ENCODE measurements at regions not wholly inside any gene's neighbourhood (a gene's known extent, or its start where the extent isn't known, plus 50 kb on each side); places are given as distances from the start of the nearest gene placed in this dataset.

DNA sequence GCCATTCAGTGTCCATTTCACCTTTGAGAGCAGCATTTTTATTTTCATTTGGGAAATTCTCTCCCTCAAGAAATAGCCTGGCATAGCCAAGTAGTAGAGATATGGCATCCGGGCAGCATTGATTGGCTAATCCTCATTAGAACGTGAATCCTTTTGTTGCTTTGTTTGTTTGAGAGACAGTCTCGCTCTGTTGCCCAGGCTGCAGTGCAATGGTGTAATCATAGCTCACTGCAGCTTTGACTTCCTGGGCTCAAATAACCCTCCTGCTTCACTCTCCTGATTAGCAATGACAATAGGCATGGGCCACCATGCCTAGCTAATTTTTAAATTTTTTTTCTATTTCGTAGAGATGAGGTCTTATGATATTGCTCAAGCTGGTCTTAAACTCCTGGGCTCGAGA, 1174.9 kb upstream of the AUTS2 start:
- DNase-seq (ENCODE audit: low read depth): no peak
- no peak overlapping the region for H3K4me3 ChIP-seq (ENCODE audit: low read depth, low read length)
- TF ChIP-seq, protein P1, sequence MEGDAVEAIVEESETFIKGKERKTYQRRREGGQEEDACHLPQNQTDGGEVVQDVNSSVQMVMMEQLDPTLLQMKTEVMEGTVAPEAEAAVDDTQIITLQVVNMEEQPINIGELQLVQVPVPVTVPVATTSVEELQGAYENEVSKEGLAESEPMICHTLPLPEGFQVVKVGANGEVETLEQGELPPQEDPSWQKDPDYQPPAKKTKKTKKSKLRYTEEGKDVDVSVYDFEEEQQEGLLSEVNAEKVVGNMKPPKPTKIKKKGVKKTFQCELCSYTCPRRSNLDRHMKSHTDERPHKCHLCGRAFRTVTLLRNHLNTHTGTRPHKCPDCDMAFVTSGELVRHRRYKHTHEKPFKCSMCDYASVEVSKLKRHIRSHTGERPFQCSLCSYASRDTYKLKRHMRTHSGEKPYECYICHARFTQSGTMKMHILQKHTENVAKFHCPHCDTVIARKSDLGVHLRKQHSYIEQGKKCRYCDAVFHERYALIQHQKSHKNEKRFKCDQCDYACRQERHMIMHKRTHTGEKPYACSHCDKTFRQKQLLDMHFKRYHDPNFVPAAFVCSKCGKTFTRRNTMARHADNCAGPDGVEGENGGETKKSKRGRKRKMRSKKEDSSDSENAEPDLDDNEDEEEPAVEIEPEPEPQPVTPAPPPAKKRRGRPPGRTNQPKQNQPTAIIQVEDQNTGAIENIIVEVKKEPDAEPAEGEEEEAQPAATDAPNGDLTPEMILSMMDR (conservative IDR thresholded peaks at IDR 0.05; ENCODE audit: low read depth, low read length): no peak

DNA sequence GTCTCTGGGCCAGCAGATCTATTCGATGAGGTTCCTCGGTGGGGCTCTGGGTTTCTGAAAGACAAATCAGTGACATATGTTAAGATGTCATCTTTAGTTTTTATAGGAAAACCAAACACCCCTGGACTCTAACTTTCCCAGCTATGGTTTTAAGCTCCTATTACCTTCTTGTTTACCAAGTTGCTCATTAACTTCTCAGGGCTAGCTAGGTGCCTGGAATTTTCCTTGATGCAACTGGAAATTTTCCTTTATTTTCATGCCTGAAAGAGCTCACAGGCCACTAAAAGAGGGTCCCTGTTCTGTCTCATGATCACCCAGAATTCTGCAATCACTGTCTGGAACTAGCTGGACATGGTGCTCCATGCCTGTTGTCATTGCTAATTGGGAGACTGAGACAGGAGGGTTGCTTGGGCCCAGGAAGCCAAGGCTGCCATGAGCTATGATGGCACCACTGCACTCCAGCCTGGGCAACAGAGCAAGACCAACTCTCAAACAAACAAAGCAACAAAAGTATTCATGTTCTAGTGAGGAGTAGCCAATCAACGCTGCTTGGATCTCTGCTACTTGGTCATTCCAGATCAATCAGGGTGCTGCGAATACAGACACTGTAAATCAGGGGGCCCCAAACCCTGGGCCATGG, 1173.5 kb upstream of the AUTS2 start:
- DNase-seq (ENCODE audit: low read depth): no peak
- H3K4me3 ChIP-seq (ENCODE audit: low read depth, low read length): no peak overlapping the region
- TF ChIP-seq, protein P1 (conservative IDR thresholded peaks at IDR 0.05; ENCODE audit: low read depth, low read length): no peak

DNA sequence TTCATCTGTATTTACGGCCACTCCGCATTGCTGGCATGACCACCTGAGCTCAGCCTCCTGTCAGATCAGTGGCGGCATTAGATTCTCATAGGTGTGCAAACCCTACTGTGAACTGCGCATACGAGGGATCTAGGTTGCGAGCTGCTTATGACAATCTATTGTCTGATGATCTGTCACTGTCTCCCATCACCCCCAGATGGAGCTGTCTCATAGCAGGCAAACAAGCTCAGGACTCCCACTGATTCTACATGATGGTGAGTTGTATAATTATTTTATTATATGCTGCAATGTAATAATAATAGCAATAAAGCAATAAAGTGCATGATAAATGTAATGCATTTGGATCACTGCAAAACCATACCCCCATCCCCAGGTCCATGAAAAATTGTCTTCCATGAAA, 1172.9 kb upstream of the AUTS2 start:
- no peak for DNase-seq (ENCODE audit: low read depth)
- TF ChIP-seq, protein P1 (conservative IDR thresholded peaks at IDR 0.05; ENCODE audit: low read depth, low read length): peak; percentile 7
- H3K4me3 ChIP-seq (ENCODE audit: low read depth, low read length): no peak overlapping the region

DNA sequence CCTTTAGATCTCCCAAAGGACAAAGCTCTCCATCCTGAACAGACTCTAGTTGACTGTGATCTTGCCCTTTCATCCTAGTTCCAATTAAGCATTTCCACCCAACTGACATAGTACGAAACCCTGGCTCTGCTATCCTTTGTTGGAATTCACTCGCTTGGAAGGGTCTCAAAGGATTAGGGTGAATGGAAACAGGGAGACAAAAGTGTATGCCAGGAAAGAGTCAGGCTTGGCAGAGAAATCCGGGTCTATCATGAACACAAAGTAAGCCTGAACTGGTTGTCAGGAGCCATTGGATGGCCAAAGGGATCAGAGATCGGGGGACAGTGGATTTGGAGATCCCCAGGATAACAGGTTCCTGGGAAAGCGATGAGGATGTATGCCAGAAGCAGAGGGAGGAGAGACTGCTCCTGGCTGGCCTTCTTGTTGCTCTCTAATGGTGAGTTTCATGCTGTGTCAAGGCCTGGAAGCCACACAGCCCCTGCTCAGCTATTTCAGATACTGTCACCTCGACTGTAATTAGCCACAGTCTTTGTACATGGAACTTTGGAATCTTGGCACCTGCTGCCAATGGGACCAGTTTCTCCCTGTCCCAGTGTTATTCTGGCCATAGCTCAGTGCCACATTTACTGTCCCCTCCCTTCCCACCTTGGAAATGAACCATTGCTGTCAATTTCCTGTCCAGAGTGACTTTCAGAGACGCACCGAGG, 1168.7 kb upstream of the AUTS2 start:
- TF ChIP-seq, protein P1 (conservative IDR thresholded peaks at IDR 0.05; ENCODE audit: low read depth, low read length): no peak
- no peak for DNase-seq (ENCODE audit: low read depth)

DNA sequence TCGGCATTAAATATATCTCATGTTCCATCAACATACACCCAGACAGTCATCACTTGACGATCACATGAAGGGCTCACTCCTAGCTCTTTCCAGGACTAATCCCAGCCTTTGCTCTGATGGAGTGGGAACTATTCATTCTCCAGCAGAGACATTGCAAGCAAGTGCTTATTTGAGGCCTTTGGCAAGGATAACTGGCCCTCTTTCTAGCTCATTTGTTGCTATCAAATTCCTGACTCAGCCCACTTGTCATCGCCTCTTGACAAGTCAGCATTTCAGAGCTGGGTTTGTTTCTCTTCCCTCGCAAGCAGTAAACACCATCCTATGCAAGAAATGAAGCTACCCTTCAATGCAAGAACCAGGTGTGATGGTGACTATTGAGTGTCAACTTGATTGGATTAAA, 1165.7 kb upstream of the AUTS2 start:
- TF ChIP-seq, protein P1 (conservative IDR thresholded peaks at IDR 0.05; ENCODE audit: low read depth, low read length): no peak

More for the DNA sequence above, 1168.7 kb upstream of the AUTS2 start:
- no peak overlapping the region for H3K4me3 ChIP-seq (ENCODE audit: low read depth, low read length)

DNA sequence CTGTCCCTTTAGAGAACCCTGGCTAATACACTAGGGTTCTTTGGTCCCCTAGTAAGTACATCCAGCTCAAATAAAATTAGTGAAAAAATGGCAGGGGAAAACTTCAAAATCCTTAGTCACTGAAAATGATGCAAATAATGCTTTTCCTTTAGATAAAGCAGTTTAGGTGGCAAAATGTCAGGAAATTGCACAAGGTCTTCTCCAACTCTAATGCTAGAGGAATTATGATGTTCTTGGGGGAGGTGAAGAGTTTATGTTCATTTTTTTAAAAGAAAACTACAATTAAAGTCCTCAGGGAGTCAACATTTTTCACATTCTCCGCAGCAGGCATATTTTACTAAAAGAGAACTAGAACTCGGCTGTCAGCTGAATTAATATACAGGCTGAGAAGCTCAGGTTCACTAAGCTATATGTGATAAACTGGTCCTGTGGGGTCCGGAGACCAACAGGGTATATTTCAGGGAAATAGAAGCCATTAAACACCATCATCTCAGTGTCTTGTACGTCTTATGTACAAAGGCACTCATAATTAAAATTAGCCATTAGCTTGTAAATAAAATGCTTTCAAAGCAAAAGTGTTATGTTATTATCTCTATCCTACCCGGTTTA, 1164.7 kb upstream of the AUTS2 start:
- H3K4me3 ChIP-seq (ENCODE audit: low read depth, low read length): no peak overlapping the region
- DNase-seq (ENCODE audit: low read depth): no peak
- TF ChIP-seq, protein P1 (conservative IDR thresholded peaks at IDR 0.05; ENCODE audit: low read depth, low read length): no peak

More for the DNA sequence above, 1165.7 kb upstream of the AUTS2 start:
- no peak for DNase-seq (ENCODE audit: low read depth)
- H3K4me3 ChIP-seq (ENCODE audit: low read depth, low read length): no peak overlapping the region

Measured in epithelial cell of proximal tubule (primary cell).